IMR-90 (cell line): ENCODE measurements at regions not wholly inside any gene's neighbourhood (a gene's known extent, or its start where the extent isn't known, plus 50 kb on each side); places are given as distances from the start of the nearest gene placed in this dataset.
A peak's percentile ranks its signal among the peaks of the same experiment; 100 is the strongest.

ENCODE experiments used
- ATAC-seq: fragments of 200-7000 bp; cut with Tn5 transposase; 2 replicates; pipeline ENCODE4 v1.9.1; 2020; ENCODE audit warnings: low read depth, mild to moderate bottlenecking, moderate library complexity
- BruUV-seq: library from RNA; stranded (reverse); fragments of 400-500 nt; replicated peaks from 2 replicates; lab custom pipeline; 2021; lab: Mats Ljungman, UMichigan
- CTCF ChIA-PET: fragments of 300-600 bp; formaldehyde crosslinking; extraction: SDS; loops from one replicate; lab custom pipeline; 2021; ENCODE audit warnings: antibody characterized with exemption; lab: Yijun Ruan, JAX
- POLR2A ChIA-PET: fragments of 300-600 bp; sonication (Branson Sonifier 250); formaldehyde crosslinking; loops from one replicate; lab custom pipeline; 2022; ENCODE audit warnings: antibody characterized with exemption; ENCODE audit not compliant: unreplicated experiment; lab: Charles Lee
- DNase-seq: peaks from one replicate; pipeline ENCODE4 v3.0.0; 2013
- H2AFZ ChIP-seq: replicated peaks from 2 replicates; pipeline ENCODE3; 2013; ENCODE audit warnings: low read length, mild to moderate bottlenecking; ENCODE audit not compliant: poor library complexity
- H2AK5ac ChIP-seq: 2 replicates; pipeline ENCODE4 v1.6.1; 2013; ENCODE audit warnings: low read depth, low read length, inconsistent platforms
- H2AK9ac ChIP-seq: replicated peaks from 2 replicates; pipeline ENCODE3; 2013; ENCODE audit warnings: mild to moderate bottlenecking, low read depth, low read length, moderate library complexity; ENCODE audit not compliant: poor library complexity
- H2BK120ac ChIP-seq: 2 replicates; pipeline ENCODE4 v1.6.1; 2013; ENCODE audit warnings: low read depth, low read length, inconsistent platforms
- H2BK15ac ChIP-seq: 3 replicates; pipeline ENCODE4 v1.6.1; 2013; ENCODE audit warnings: low read depth, low read length, inconsistent platforms
- H2BK20ac ChIP-seq: 2 replicates; pipeline ENCODE4 v1.6.1; 2013; ENCODE audit warnings: low read depth, mild to moderate bottlenecking, inconsistent platforms, low read length, moderate library complexity
- H2BK5ac ChIP-seq: 2 replicates; pipeline ENCODE4 v1.6.1; 2013; ENCODE audit warnings: mild to moderate bottlenecking, low read depth, low read length, inconsistent platforms; ENCODE audit not compliant: poor library complexity, severe bottlenecking
- H3K14ac ChIP-seq: replicated peaks from 2 replicates; pipeline ENCODE4 v1.6.1; 2013; ENCODE audit warnings: low read depth, low read length, inconsistent platforms
- H3K18ac ChIP-seq: 2 replicates; pipeline ENCODE4 v1.6.1; 2013; ENCODE audit warnings: low read depth, low read length, control low read depth
- H3K23ac ChIP-seq: 2 replicates; pipeline ENCODE4 v1.6.1; 2013; ENCODE audit warnings: low read depth, low read length, inconsistent platforms
- H3K27ac ChIP-seq: 2 replicates; pipeline ENCODE4 v1.5.1; 2013; ENCODE audit warnings: mild to moderate bottlenecking, control low read depth, low read length; ENCODE audit not compliant: insufficient read depth
- H3K27me3 ChIP-seq: 2 replicates; pipeline ENCODE4 v1.6.1; 2013; ENCODE audit warnings: low read length; ENCODE audit not compliant: control insufficient read depth, insufficient read depth
- H3K36me3 ChIP-seq: 2 replicates; pipeline ENCODE4 v1.6.1; 2013; ENCODE audit warnings: low read length, mixed read lengths; ENCODE audit not compliant: control insufficient read depth, insufficient read depth
- H3K4ac ChIP-seq: 2 replicates; pipeline ENCODE4 v1.6.1; 2013; ENCODE audit warnings: low read depth, low read length, inconsistent platforms
- H3K4me1 ChIP-seq: 2 replicates; pipeline ENCODE4 v1.6.1; 2013; ENCODE audit warnings: low read length, mixed read lengths; ENCODE audit not compliant: control insufficient read depth, insufficient read depth
- H3K4me2 ChIP-seq: 2 replicates; pipeline ENCODE4 v1.6.1; 2013; ENCODE audit warnings: low read depth, mild to moderate bottlenecking, control low read depth, low read length, moderate library complexity
- H3K4me3 ChIP-seq: 2 replicates; pipeline ENCODE4 v1.5.1; 2013; ENCODE audit warnings: low read depth, mild to moderate bottlenecking, control low read depth, low read length, moderate library complexity; ENCODE audit not compliant: insufficient read depth
- H3K56ac ChIP-seq: 2 replicates; pipeline ENCODE4 v1.6.1; 2013; ENCODE audit warnings: low read length, inconsistent platforms; ENCODE audit not compliant: insufficient read depth; ENCODE audit errors: extremely low read depth
- H3K79me1 ChIP-seq, 2 experiments: 2 replicates each; pipeline ENCODE4 v1.6.1; 2013; ENCODE audit warnings: low read length in 2 of 2, inconsistent platforms in 1 of 2, low read depth in 1 of 2
- H3K9ac ChIP-seq: 2 replicates; pipeline ENCODE4 v1.6.1; 2013; ENCODE audit warnings: low read depth, low read length, control low read depth
- H3K9me1 ChIP-seq: 2 replicates; pipeline ENCODE4 v1.6.1; 2013; ENCODE audit warnings: low read length, inconsistent platforms; ENCODE audit not compliant: insufficient read depth
- H3K9me3 ChIP-seq: 2 replicates; pipeline ENCODE4 v1.6.1; 2013; ENCODE audit warnings: low read length; ENCODE audit not compliant: control insufficient read depth, insufficient read depth
- H4K20me1 ChIP-seq: 2 replicates; pipeline ENCODE4 v1.6.1; 2013; ENCODE audit warnings: low read length, inconsistent platforms; ENCODE audit not compliant: insufficient read depth
- H4K5ac ChIP-seq: 2 replicates; pipeline ENCODE4 v1.6.1; 2013; ENCODE audit warnings: mild to moderate bottlenecking, low read depth, low read length, control low read depth
- H4K8ac ChIP-seq, 2 experiments: 2 replicates each; pipeline ENCODE4 v1.6.1; 2013; ENCODE audit warnings: low read depth in 2 of 2, low read length in 2 of 2, control low read depth in 1 of 2, inconsistent platforms in 1 of 2
- H4K91ac ChIP-seq: 2 replicates; pipeline ENCODE4 v1.6.1; 2013; ENCODE audit warnings: low read depth, low read length, inconsistent platforms; ENCODE audit not compliant: insufficient read depth
- CEBPB ChIP-seq: IDR thresholded peaks from 2 replicates; pipeline ENCODE4 v1.6.1; 2012; ENCODE audit warnings: low read depth, low read length, improper control_type of control experiment
- MAFK ChIP-seq: IDR thresholded peaks from 2 replicates; pipeline ENCODE4 v1.6.1; 2012; ENCODE audit warnings: low read depth, low read length, improper control_type of control experiment
- NFE2L2 ChIP-seq: fragments of 150-350 bp; IDR thresholded peaks from 2 replicates; pipeline ENCODE4 v1.6.1; 2016; ENCODE audit warnings: low read depth, mild to moderate bottlenecking, low read length
- WGBS, 2 experiments: methylation state at CpG; one replicate each; pipeline versions ENCODE4 v1.1.5 to v1.1.7; 2013; ENCODE audit warnings: missing lambda C conversion rate in 2 of 2; ENCODE audit not compliant: insufficient read length in 1 of 2; ENCODE audit errors: extremely low coverage in 2 of 2; 5-methylcytosine and 5-hydroxymethylcytosine counted together
- dilution Hi-C: fragments of 300-500 bp; cut with HindIII; formaldehyde crosslinking; loops from one replicate; pipeline ENCODE4 v1.14.3; 2018; ENCODE audit warnings: low sequenced_read_pairs; ENCODE audit not compliant: unreplicated experiment
- in situ Hi-C: fragments of 300-500 bp; cut with MboI; formaldehyde crosslinking; loops from 3 replicates; pipeline ENCODE4 v1.14.3; 2019; ENCODE audit warnings: low sequenced_read_pairs, inconsistent platforms, mixed read lengths
- intact Hi-C: fragments of 100-400 bp; cut with micrococcal nuclease; formaldehyde crosslinking; loops from 2 replicates; pipeline ENCODE4 v1.10.0; 2022

GRCh38 chr3:76021376-76021775 lies 236.0 kb upstream of the ZNF717 start:
- H2BK20ac ChIP-seq = no peak overlapping the region
- H3K9me1 ChIP-seq = no peaks in the 10 kb centered on the region
- DNase-seq (peak; percentile 23), ATAC-seq (no peak)
- H2BK120ac ChIP-seq = no peak overlapping the region
- H3K23ac ChIP-seq = no peak overlapping the region
- H2AK5ac ChIP-seq = no peak overlapping the region
- no peak overlapping the region for H3K4me3 ChIP-seq
- H3K4ac ChIP-seq = no peak overlapping the region
- no TSS peak for BruUV-seq
- H2AFZ ChIP-seq = no peak overlapping the region
- no peaks in the 10 kb centered on the region for H3K27me3 ChIP-seq
- dilution Hi-C loops = no loop called here
- no peak overlapping the region for H3K14ac ChIP-seq
- CTCF ChIA-PET = interaction anchor here (1.3 kb wide), 1 partner anchor 24 kb away, joined by 3 read pairs; no protein-coding TSS in a partner anchor
- no peaks in the 10 kb centered on the region for H3K79me1 ChIP-seq
- no peak overlapping the region for H2BK5ac ChIP-seq
- TF ChIP-seq MAFK = peak; percentile 3; the same call in 1 of the 2 replicates
- TF ChIP-seq NFE2L2 = no peak
- TF ChIP-seq CEBPB = no peak
- no peak overlapping the region for H4K91ac ChIP-seq
- no CpG with 5 or more reads among the region's 4 CpGs for WGBS, 2 experiments
- intact Hi-C loops = no loop called here
- no peaks in the 10 kb centered on the region for H3K9me3 ChIP-seq
- H3K18ac ChIP-seq = no peak overlapping the region
- no peaks in the 10 kb centered on the region for H4K20me1 ChIP-seq
- H3K36me3 ChIP-seq = no peaks in the 10 kb centered on the region
- H2AK9ac ChIP-seq = no peak overlapping the region
- no peak overlapping the region for H3K27ac ChIP-seq
- 0 out of 2 replicates have a peak, but pooled peaks cover 3% of the 10 kb centered on the region for H3K4me1 ChIP-seq
- H4K5ac ChIP-seq = no peak overlapping the region; the same call in 1 of the 2 replicates
- POLR2A ChIA-PET = no interaction called here
- no peak overlapping the region for H3K9ac ChIP-seq
- no peak overlapping the region for H4K8ac ChIP-seq
- no peak overlapping the region for H3K4me2 ChIP-seq
- no peak overlapping the region for H2BK15ac ChIP-seq
- H3K56ac ChIP-seq = no peak overlapping the region
- in situ Hi-C loops = no loop called here
